ENCODE measurements at regions not wholly inside any gene's neighbourhood (a gene's known extent, or its start where the extent isn't known, plus 50 kb on each side); places are given as distances from the start of the nearest gene placed in this dataset.

DNA sequence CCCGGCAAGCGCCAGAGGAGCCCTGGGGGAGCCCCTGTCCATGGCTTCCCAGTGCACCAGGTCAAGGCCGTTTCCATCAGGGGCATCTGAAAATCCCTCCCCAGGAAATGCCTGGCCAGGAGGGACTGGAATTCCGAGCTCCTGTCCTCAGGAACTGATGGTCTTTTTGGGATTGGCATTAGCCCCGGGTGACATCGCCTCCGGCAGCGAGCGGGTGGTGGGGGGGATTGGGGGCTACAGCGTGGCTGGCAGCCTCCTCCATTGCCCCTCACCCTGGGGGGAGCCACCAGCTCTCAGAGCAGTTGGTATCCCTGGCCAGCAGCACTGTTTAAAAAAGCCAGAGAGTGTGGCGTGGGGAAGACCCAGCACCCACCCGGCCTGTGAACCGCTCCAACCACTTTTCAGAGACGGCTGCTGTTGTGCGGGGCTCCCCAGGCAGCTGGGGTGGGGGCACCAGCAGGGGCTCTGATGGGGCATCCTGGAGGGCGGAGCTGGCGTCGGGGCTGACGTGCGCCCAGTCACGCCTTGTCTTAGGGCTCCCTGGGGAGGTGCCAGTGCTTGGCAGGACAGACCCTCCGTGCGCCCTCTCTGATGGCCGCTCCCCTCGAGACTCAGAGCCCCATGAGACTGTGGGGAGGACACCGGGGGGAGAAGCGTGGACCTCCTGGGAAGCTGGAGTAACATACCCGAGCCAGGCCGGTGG is 62.9 kb upstream of the TTC34 start:
- TF ChIP-seq POLR2AphosphoS5 (IDR thresholded peaks at IDR 0.05; ENCODE audit: borderline replicate concordance, low read depth, low read length) (no peak), FOXP2 (optimal IDR thresholded peaks at IDR 0.05; ENCODE audit: control extremely low read depth, extremely low read length, insufficient read depth) (no peak), EZH2 (IDR thresholded peaks at IDR 0.05) (no peak)
- DNase-seq (ENCODE audit: low read depth, low spot score) = no peak

DNA sequence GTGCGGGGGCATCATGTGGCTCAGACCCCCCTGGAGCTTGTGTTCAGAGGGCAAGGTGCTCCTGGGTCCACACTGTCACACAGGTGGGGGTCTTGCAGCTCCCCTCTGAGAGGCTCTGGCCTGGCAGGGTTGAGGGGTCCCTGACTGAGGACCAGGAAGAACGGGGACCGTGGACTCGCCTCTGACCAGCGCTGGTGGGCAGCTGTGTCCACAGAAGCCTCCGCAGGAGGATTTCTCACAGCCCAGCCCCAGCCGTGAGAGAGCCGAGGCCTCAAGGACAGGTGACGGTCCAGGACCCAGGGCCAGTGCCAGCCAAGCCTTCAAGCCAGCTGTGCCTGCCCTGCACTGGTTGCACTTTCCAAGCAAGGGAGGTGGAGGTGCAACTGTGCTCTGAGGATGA is 63.5 kb upstream of the TTC34 start:
- H3K4me3 ChIP-seq = no peak overlapping the region
- H3K9ac ChIP-seq (ENCODE audit: insufficient read length) = no peak overlapping the region
- no peak for TF ChIP-seq EZH2 (IDR thresholded peaks at IDR 0.05)
- TF ChIP-seq POLR2AphosphoS5 (IDR thresholded peaks at IDR 0.05; ENCODE audit: borderline replicate concordance, low read depth, low read length) = no peak
- TF ChIP-seq FOXP2 (optimal IDR thresholded peaks at IDR 0.05; ENCODE audit: control extremely low read depth, extremely low read length, insufficient read depth) = no peak
- no peaks in the 10 kb centered on the region for H3K9me3 ChIP-seq (ENCODE audit: low read depth, low read length)
- no peak for DNase-seq (ENCODE audit: low read depth, low spot score)
- no peaks in the 10 kb centered on the region for H3K36me3 ChIP-seq (ENCODE audit: insufficient read depth, low read length)
- H3K27ac ChIP-seq = no peak overlapping the region

More for the DNA sequence above, 62.9 kb upstream of the TTC34 start:
- Histone ChIP-seq H3K4me3 (no peak overlapping the region), H3K9me3 (ENCODE audit: low read depth, low read length) (no peaks in the 10 kb centered on the region), H3K9ac (ENCODE audit: insufficient read length) (no peak overlapping the region), H3K27ac (no peak overlapping the region), H3K36me3 (ENCODE audit: insufficient read depth, low read length) (no peaks in the 10 kb centered on the region)

DNA sequence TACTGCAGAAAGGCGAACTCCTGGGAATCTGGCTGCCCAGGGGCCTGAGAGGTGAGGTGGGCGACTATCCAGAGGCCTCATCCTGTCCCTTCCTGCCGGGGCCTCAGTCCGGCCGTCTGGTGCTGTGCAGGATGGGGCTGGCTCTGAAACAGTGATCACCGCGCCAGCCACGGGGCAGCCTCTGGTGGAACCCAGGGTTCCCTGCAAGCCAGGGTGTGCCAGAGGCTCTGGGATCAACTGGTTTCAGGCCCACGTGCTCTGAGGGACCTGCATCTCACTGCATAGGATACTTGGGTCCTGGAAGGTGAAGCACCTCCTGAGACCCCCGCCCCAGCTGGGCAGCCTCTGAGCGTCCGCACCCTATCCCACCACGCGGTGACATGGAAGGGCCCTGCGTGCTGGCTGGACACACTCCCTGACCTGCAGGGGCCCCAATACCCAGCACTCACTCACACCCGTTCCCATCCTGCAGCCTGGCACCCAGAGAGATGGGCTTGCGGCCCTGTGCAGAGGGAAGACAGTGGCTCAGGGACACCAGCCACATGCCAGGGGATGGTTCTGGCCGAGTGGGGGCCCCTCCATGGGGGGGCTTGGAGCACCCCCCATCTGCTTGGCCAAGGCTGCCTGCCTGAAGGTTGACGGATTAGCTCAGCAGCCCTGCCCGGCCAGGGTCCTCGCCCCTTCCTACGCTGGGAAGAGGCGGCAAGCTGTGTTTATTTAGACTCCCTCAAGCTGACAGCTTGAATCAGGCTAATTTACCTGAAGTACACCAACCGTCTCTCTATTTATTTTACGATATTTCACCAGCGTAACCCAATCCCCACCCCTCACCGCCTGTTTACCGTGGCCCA is 64.3 kb upstream of the TTC34 start:
- H3K4me3 ChIP-seq = no peak overlapping the region
- no peak for DNase-seq (ENCODE audit: low read depth, low spot score)
- H3K27ac ChIP-seq = no peak overlapping the region
- H3K36me3 ChIP-seq (ENCODE audit: insufficient read depth, low read length) = no peaks in the 10 kb centered on the region
- no peaks in the 10 kb centered on the region for H3K9me3 ChIP-seq (ENCODE audit: low read depth, low read length)
- H3K9ac ChIP-seq (ENCODE audit: insufficient read length) = no peak overlapping the region
- TF ChIP-seq POLR2AphosphoS5 (IDR thresholded peaks at IDR 0.05; ENCODE audit: borderline replicate concordance, low read depth, low read length) = no peak
- no peak for TF ChIP-seq FOXP2 (optimal IDR thresholded peaks at IDR 0.05; ENCODE audit: control extremely low read depth, extremely low read length, insufficient read depth)
- TF ChIP-seq EZH2 (IDR thresholded peaks at IDR 0.05) = no peak

DNA sequence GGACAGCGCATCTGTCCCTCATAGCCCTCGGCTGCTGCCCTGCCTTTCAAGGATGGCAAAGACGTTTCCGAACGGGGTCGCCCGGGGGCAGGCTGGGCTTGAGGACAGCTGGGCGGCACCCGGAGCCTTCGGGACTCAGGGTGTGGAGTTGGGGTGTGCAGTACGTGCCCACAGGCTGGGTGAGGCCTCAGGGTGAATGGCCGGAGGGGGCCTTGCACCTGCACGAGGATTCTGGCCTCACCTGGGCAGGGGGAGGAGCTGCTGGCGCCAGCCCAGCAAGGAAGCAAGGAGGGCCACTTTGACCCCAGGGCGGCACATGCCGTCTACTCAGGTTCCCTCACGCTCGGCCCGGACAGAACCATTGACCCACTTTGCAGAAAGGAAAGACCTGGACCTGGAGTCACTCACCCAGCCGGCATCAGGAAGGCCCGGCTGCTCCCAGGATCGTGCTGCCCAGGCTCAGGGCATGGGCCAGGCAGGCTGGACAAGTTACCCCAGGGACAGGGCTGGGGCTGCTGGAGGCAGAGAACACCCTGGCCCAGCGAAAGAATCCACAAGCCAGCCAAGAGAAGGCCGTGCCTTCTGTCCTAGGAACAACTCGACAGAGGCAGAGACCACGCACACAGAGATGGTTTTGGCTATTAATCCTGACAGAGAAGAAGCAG is 65.1 kb upstream of the TTC34 start:
- Histone ChIP-seq H3K9me3 (ENCODE audit: low read depth, low read length) (no peaks in the 10 kb centered on the region), H3K4me3 (no peak overlapping the region), H3K36me3 (ENCODE audit: insufficient read depth, low read length) (no peaks in the 10 kb centered on the region), H3K27ac (no peak overlapping the region), H3K9ac (ENCODE audit: insufficient read length) (no peak overlapping the region)
- no peak for TF ChIP-seq EZH2 (IDR thresholded peaks at IDR 0.05)
- TF ChIP-seq FOXP2 (optimal IDR thresholded peaks at IDR 0.05; ENCODE audit: control extremely low read depth, extremely low read length, insufficient read depth) = no peak
- no peak for TF ChIP-seq POLR2AphosphoS5 (IDR thresholded peaks at IDR 0.05; ENCODE audit: borderline replicate concordance, low read depth, low read length)
- no peak for DNase-seq (ENCODE audit: low read depth, low spot score)

DNA sequence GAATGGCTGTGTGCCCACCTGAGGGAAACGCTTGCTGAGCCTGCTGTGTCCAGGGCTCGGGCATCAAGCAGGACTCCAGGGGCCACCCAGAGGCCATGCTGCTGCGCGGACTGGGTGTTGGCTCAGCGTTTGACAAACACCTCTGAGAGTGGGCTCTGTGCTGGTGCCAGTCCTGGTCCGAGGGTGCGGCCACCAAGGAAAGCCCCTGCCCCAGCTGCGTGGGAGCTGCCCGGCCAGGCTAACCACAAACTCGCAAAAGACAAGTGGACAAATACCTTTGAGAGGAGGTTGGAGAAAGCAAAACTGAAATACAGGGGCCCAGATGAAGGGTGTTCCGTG is 65.6 kb upstream of the TTC34 start:
- DNase-seq (ENCODE audit: low read depth, low spot score) = no peak
- Histone ChIP-seq H3K27ac (no peak overlapping the region), H3K4me3 (no peak overlapping the region), H3K9me3 (ENCODE audit: low read depth, low read length) (no peaks in the 10 kb centered on the region), H3K9ac (ENCODE audit: insufficient read length) (no peak overlapping the region), H3K36me3 (ENCODE audit: insufficient read depth, low read length) (no peaks in the 10 kb centered on the region)
- no peak for TF ChIP-seq FOXP2 (optimal IDR thresholded peaks at IDR 0.05; ENCODE audit: control extremely low read depth, extremely low read length, insufficient read depth)
- TF ChIP-seq EZH2 (IDR thresholded peaks at IDR 0.05) = no peak
- no peak for TF ChIP-seq POLR2AphosphoS5 (IDR thresholded peaks at IDR 0.05; ENCODE audit: borderline replicate concordance, low read depth, low read length)

DNA sequence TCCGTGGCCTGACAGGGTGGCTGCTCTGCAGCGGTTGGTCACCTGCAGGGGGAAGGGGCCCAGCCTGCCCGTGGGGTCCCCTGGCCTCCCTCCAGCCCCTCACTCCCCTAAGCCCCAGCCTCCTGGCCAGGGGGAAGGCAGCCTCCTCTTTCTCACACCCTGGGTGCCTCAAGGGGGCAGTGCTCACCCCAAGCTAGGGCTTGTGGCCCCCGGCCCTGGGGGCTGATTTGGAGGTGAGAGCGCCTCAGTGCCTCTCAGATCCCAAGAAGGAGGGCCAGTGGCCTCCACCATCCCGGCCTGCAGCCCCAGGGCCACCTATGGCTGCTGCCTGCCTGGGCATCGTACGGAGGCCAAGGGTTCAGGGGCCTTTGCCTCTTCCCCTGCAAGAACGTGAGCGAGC is 66.4 kb upstream of the TTC34 start:
- DNase-seq (ENCODE audit: low read depth, low spot score) = no peak
- TF ChIP-seq FOXP2 (optimal IDR thresholded peaks at IDR 0.05; ENCODE audit: control extremely low read depth, extremely low read length, insufficient read depth) = no peak
- no peak for TF ChIP-seq EZH2 (IDR thresholded peaks at IDR 0.05)
- TF ChIP-seq POLR2AphosphoS5 (IDR thresholded peaks at IDR 0.05; ENCODE audit: borderline replicate concordance, low read depth, low read length) = no peak
- Histone ChIP-seq H3K9me3 (ENCODE audit: low read depth, low read length) (no peaks in the 10 kb centered on the region), H3K9ac (ENCODE audit: insufficient read length) (no peak overlapping the region), H3K36me3 (ENCODE audit: insufficient read depth, low read length) (no peaks in the 10 kb centered on the region), H3K4me3 (no peak overlapping the region), H3K27ac (no peak overlapping the region)

DNA sequence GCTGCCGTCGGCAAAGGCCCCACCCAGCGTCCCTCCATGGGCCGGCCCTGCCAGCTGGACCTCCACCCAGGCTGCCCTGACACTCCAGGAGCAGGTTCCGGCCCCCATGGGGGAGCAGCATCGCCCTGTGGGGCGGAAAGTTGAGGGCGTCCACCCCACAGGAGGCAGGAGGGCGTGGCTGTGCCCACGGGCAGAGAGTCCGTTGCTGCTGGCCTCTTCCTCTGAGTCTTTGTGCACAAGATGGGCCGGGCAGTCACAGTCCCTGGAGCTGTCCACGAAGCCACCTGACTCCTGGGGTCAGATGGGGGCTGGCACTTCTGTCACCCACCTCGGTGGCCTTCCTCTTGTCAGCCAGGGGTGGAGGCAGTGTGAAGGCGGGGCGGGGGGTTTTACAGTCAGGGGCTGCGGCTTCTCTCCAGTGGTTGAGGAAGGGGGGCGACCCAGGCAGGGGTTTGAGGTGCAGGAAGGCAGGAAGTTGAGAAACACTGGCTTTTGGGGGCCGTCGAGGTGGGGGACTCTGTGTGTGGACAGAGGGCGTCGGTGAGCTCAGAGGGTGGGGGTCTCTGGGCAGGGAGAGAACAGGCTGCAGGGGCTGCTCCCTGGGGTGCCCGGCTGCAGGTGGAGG is 67.2 kb upstream of the TTC34 start:
- DNase-seq (ENCODE audit: low read depth, low spot score) = no peak
- H3K27ac ChIP-seq = no peak overlapping the region
- no peaks in the 10 kb centered on the region for H3K9me3 ChIP-seq (ENCODE audit: low read depth, low read length)
- TF ChIP-seq FOXP2 (optimal IDR thresholded peaks at IDR 0.05; ENCODE audit: control extremely low read depth, extremely low read length, insufficient read depth) = no peak
- no peak for TF ChIP-seq POLR2AphosphoS5 (IDR thresholded peaks at IDR 0.05; ENCODE audit: borderline replicate concordance, low read depth, low read length)
- no peak overlapping the region for H3K9ac ChIP-seq (ENCODE audit: insufficient read length)
- no peaks in the 10 kb centered on the region for H3K36me3 ChIP-seq (ENCODE audit: insufficient read depth, low read length)
- H3K4me3 ChIP-seq = no peak overlapping the region

DNA sequence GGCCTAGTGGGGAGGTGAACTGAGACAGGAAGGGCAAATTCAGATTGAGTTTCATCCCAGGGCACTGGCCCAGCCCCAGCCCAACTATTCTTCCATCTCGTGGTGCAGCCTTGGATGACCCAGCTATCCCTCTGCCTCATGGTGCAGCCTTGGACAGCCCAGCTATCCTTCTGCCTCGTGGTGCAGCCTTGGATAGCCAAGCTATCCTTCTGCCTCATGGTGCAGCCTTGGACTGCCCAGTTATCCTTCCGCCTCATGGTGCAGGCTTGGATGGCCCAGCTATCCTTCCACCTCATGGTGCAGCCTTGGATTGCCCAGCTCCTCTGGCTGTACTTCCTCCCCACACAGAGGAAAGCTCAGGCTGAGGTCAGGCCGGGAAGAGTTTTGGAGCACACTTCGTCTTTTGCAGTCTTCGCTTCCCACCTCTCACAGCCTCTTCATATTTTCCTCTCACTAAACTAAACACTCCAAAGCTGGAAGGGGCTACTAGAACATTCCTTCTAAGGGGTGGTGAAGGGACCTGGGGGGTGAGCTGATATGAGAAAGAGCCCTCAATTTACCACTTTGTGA is 69.8 kb upstream of the TTC34 start:
- no peak overlapping the region for H3K9ac ChIP-seq (ENCODE audit: insufficient read length)
- TF ChIP-seq POLR2AphosphoS5 (IDR thresholded peaks at IDR 0.05; ENCODE audit: borderline replicate concordance, low read depth, low read length) = no peak
- no peak for TF ChIP-seq EZH2 (IDR thresholded peaks at IDR 0.05)
- TF ChIP-seq FOXP2 (optimal IDR thresholded peaks at IDR 0.05; ENCODE audit: control extremely low read depth, extremely low read length, insufficient read depth) = no peak
- no peaks in the 10 kb centered on the region for H3K36me3 ChIP-seq (ENCODE audit: insufficient read depth, low read length)
- no peak for DNase-seq (ENCODE audit: low read depth, low spot score)
- H3K4me3 ChIP-seq = no peak overlapping the region
- H3K9me3 ChIP-seq (ENCODE audit: low read depth, low read length) = no peaks in the 10 kb centered on the region
- H3K27ac ChIP-seq = no peak overlapping the region
